ENCODE measurements at regions not wholly inside any gene's neighbourhood (a gene's known extent, or its start where the extent isn't known, plus 50 kb on each side); places are given as distances from the start of the nearest gene placed in this dataset.
A peak's percentile ranks its signal among the peaks of the same experiment; 100 is the strongest.

DNA sequence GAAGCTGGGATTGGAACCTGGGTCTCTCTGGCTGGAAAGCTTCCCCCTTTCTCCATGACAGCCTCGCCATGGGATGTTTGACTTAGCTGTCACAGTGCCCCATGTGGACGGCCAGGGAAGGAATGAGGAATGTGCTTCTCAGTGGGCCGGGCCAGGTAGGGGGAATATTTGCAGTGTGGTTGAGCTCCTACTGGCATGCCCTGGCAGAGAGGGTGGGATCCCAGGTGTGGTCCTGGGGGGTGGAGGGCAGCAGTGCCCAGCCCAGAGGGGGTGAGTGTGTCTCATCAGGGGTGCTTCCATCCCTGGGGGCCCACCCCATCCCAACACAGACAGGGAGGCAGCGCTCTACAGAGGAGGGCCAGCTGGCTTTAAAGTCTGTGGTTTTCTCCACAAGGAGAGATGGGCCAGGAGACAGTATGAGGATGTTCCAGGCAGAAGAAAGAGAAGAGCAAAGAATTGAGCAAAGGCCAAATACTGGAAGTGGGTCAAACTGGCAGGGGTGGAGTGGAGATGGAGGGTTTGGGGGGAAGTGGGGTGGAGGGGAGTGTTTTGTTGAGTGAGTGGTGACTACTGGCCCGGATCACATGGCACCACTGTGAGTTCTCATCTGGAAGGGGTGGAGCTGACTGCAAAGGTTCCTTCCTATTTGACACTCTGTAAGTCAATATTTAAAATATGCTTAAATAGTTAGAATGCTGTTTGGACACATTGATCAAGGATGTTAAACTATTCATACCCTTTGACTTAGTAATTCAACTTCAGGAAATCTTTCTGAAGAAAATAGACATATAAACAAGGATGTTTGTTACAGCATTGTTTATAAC is 94.0 kb downstream of the MYCN start:
- Histone ChIP-seq H3K27me3 (no peaks in the 10 kb centered on the region), H3K27ac (no peak overlapping the region), H3K4me3 (no peak overlapping the region), H3K36me3 (ENCODE audit: low read depth, missing control alignments) (no peaks in the 10 kb centered on the region), H3K4me1 (no peaks in the 10 kb centered on the region), H3K9me3 (no peaks in the 10 kb centered on the region)
- intact Hi-C loops (cut with DNase I; ENCODE audit: low total_unique reads) = no loop called here
- WGBS, 2 donors = 69 to 89% methylated on average over 5 of the region's 5 CpGs
- TF ChIP-seq, protein P1, sequence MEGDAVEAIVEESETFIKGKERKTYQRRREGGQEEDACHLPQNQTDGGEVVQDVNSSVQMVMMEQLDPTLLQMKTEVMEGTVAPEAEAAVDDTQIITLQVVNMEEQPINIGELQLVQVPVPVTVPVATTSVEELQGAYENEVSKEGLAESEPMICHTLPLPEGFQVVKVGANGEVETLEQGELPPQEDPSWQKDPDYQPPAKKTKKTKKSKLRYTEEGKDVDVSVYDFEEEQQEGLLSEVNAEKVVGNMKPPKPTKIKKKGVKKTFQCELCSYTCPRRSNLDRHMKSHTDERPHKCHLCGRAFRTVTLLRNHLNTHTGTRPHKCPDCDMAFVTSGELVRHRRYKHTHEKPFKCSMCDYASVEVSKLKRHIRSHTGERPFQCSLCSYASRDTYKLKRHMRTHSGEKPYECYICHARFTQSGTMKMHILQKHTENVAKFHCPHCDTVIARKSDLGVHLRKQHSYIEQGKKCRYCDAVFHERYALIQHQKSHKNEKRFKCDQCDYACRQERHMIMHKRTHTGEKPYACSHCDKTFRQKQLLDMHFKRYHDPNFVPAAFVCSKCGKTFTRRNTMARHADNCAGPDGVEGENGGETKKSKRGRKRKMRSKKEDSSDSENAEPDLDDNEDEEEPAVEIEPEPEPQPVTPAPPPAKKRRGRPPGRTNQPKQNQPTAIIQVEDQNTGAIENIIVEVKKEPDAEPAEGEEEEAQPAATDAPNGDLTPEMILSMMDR (IDR thresholded peaks at IDR 0.05) = peak in 1 of 3 experiments; percentile 12
- TF ChIP-seq POLR2A (IDR thresholded peaks at IDR 0.05) = no peak
- no peak for DNase-seq

DNA sequence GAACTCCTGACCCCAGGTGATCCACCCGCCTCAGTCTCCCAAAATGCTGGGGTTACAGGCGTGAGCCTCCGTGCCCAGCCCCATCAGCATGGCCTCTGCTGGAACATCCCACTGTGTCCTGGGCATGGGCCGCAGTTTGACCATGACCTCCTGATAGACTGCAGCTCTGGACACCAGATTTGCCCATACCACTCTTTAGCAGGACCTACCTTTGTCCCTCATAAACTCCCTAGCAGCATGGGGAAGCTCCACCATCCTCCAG is 92.6 kb downstream of the MYCN start:
- TF ChIP-seq, protein P1 (IDR thresholded peaks at IDR 0.05) = no peak
- TF ChIP-seq POLR2A (IDR thresholded peaks at IDR 0.05) = no peak
- WGBS, 2 donors = 100% methylated on average over 4 of the region's 4 CpGs
- Histone ChIP-seq H3K4me3 (no peak overlapping the region), H3K27ac (no peak overlapping the region), H3K36me3 (ENCODE audit: low read depth, missing control alignments) (no peaks in the 10 kb centered on the region), H3K27me3 (no peaks in the 10 kb centered on the region), H3K9me3 (no peaks in the 10 kb centered on the region), H3K4me1 (no peaks in the 10 kb centered on the region)
- intact Hi-C loops (cut with DNase I; ENCODE audit: low total_unique reads) = no loop called here
- no peak for DNase-seq

DNA sequence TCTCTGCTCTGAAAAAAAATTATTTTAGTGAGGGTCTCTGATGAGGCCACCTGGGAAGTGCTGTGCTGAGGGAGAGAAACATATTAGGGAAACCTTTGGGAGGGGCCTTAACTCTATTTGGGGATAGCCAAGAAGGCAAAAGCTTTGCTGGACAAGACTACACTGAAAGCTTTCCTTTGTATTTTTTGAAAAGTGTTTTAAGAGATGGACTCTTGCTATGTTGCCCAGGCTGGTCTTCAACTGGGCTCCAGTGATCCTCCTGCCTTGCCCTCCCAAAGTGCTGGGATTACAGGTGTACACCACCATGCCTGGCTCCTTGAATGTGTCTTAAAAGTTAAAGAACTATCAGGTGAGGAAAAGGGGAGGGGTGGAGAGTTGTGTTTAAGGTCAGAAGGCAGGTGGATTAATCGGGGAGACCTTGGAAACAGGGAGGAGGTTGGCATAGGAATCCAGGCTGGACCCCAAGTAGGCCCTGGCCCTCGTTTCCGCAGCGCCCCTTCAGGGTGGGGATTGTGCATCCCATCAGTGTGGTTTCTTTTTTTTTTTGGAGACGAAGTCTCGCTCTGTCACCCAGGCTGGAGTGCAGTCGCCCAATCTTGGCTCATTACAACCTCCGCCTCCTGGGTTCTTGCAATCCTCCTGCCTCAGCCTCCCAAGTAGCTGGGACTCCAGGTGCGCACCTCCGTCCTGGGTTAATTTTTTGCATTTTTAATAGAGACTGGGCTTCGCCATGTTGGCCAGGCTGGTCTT is 92.1 kb downstream of the MYCN start:
- no peak for TF ChIP-seq POLR2A (IDR thresholded peaks at IDR 0.05)
- TF ChIP-seq, protein P1 (IDR thresholded peaks at IDR 0.05) = no peak
- Histone ChIP-seq H3K4me1 (no peaks in the 10 kb centered on the region), H3K9me3 (no peaks in the 10 kb centered on the region), H3K27ac (no peak overlapping the region), H3K4me3 (no peak overlapping the region), H3K36me3 (ENCODE audit: low read depth, missing control alignments) (no peaks in the 10 kb centered on the region), H3K27me3 (no peaks in the 10 kb centered on the region)
- intact Hi-C loops (cut with DNase I; ENCODE audit: low total_unique reads) = no loop called here
- WGBS, 2 donors = 92 to 98% methylated on average over 11 of the region's 11 CpGs
- DNase-seq = no peak

DNA sequence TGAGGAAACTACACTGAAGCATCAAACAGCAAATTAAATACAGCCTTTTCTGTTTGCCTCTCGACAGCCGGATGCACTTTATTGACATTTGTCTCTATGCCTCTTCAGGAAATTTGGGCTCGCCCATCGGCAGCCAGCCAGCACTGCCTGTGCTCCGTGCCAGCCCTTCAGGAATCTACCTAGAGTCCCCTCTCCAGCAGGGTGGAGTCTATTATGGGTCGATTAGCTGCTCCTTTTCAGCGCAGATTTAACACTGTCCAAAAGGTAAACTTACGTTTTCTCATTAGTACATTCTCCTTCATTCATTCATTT is 91.5 kb downstream of the MYCN start:
- WGBS, 2 donors = 84 to 88% methylated on average over 8 of the region's 8 CpGs
- H3K4me1 ChIP-seq = no peaks in the 10 kb centered on the region
- H3K27ac ChIP-seq = no peak overlapping the region
- H3K36me3 ChIP-seq (ENCODE audit: low read depth, missing control alignments) = no peaks in the 10 kb centered on the region
- DNase-seq = no peak
- H3K27me3 ChIP-seq = no peaks in the 10 kb centered on the region
- no peaks in the 10 kb centered on the region for H3K9me3 ChIP-seq
- TF ChIP-seq, protein P1 (IDR thresholded peaks at IDR 0.05) = no peak
- no peak for TF ChIP-seq POLR2A (IDR thresholded peaks at IDR 0.05)
- intact Hi-C loops (cut with DNase I; ENCODE audit: low total_unique reads) = no loop called here
- no peak overlapping the region for H3K4me3 ChIP-seq
